HG03139 (cell line): ENCODE measurements at regions not wholly inside any gene's neighbourhood (a gene's known extent, or its start where the extent isn't known, plus 50 kb on each side); places are given as distances from the start of the nearest gene placed in this dataset.
"Not testable (repeated sequence)": the region's sequence is repeated elsewhere in the genome, so short reads cannot be mapped to it uniquely, and the experiment has no call there.

Source experiments
- ATAC-seq: cut with Tn5 transposase; IDR thresholded peaks from one replicate; pipeline ENCODE4 v1.9.1; 2021; ENCODE audit not compliant: unreplicated experiment

DNA sequence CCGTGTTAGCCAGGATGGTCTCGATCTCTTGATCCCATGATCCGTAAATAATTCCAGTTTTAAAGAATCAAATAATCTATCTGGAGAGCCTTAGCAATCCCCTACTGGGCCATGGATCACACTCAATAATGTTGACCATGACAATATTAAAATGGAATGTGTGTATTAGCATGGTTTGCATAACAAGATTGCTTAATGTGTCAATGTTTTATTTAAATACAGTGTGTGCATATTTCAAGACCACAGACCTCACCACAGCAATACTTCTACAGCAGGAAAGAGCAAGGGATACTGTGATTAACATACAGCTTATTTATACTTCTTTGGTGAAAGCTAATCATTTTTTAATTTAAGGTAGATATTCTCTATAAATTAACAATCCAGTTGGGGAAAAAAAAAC is 470.4 kb downstream of the TFAP2B start:
- ATAC-seq: no peak

DNA sequence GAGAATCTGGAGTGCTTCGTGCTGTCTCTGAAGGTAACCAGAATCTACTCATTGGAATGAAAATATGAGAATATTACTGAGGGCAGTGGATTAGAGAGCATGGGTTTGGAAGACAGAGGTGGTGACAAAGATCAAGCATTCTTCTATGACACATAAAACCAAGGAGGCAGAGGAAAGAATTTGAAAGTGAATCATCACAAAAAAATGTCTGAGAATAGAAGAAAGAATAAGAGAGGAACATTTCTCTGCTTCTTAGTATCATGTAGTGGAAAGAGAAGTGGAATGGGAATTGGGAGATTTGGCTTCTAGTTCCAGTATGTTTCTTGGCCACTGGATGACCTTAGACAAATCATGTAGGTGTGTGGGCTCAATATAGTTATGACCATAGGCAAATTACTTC is 474.0 kb downstream of the TFAP2B start:
- ATAC-seq: no peak

DNA sequence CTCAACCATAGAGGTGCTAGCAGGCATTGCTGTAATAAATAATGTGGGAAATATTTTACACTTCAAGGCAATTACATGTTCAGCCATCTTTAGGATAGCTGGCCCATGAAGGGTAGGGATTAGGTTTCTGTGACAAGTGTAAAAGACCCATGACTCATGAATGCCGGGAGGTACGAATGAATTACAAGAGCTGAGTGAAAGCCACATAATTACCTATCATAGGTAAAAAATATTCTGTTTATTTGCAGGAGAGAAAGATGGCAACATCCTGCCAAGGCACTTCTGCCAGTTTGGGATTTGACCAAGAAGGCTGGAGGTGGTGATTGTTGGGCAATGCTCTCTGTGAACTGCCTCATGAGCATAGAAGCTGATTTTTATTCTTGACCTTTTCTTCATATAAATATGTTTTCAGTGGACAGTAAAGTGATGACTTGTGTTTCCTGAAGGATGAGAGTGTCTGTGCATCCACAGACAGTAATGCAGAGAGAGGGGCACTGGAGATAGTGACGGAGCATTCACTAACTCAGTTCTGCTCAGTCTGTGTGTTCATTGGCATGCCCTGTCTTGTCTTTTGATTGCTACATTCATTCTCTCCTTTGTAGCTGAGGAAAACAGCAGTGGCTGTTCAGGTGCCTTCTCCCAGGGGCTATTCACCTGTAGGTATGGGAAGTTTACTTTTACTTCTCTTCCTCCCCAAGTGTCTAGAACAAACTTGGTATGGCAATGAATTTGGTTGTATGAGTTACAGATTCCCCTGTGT is 481.1 kb downstream of the TFAP2B start:
- ATAC-seq: no peak

DNA sequence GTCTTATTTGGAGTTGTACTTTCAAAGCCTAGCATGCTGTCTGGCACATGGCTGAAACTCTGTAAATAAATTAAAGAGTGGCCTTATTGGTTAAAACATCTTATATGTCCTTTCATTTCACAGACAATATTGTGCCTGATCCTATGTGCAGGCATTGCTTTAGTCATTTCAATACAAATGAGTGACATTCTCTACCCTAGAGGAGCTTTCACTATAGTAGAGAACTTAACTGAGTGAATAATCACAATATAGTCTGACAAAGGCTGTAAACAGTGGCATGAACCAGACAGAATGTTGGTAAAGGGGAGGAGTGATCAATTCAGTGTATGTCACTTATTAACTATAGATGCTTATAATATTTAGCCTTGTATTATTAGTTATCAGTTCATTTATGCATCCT is 481.8 kb downstream of the TFAP2B start:
- no peak for ATAC-seq

DNA sequence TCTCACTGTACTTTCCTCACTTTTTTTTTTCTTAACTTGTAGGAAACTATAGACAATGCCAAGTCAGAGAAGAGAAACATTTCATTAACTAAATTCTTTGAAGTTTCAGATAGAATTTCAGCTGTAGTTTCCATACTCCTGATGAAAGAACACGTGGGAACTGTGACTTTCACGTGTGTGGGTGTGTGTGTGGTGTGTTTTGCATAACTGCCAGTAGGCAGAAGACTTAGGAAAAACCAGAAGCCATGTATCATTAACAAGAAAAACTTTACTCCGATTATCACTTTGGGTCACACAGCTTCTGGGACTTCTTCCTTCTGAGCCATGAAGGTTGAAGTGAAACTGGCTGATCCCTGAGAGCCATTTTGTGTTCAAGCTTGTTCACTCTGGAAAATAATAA is 483.3 kb downstream of the TFAP2B start:
- peak; percentile 38 for ATAC-seq

DNA sequence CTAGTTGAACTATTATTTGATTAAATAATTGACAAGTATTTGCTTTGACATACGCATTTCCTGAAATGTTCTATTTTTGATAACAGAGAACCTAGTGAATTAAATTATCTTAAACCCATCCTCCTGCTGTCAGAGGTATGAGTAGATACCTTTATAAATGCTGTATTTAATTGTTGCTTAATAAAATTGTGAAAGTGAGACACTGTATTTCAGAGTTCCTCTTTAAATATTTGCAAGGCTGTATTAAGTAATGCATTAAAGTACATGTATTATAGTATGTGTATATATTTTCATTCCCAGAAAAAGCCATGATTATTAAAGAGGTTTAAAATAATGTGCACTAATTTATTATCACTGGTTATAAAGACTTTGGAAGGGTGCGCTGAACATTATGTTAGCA is 483.8 kb downstream of the TFAP2B start:
- no peak for ATAC-seq

DNA sequence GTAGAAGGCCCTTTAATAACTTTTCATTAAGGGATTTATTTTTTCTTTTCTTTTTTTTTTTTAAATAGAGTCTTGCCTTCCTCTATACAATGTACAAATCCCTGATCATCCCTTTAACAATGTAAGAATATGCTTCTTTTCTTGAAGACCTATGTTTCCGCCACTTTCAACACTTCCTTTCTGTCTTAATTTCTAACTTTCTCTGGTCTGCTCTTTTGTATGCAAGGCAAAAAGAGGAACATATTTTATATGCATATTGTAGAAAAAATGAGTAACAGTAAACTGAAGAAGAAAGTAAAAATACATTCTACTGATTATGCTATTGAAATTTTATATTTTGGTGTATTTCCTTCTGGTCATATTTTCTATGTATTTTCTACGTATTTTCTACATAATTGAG is 484.7 kb downstream of the TFAP2B start:
- ATAC-seq: no peak

DNA sequence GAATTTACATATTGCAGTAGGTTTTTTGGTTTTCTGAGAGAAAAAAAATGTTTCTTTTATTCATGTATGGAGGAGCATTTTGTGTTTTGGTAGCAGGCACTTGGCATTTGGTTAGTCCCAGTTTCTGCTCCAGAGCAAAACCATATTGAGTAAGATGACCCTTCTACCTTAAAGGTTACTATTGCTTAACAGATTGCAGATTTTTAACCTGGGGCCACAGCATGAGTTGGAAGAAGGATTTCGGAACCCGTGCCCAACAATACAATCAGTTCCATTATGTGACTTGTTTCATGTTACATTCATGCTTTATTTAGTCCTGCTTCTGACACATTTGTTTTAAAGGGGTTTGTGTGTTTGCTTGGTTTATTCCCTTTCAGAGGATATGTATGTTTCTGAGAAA is 496.3 kb downstream of the TFAP2B start:
- no peak for ATAC-seq

DNA sequence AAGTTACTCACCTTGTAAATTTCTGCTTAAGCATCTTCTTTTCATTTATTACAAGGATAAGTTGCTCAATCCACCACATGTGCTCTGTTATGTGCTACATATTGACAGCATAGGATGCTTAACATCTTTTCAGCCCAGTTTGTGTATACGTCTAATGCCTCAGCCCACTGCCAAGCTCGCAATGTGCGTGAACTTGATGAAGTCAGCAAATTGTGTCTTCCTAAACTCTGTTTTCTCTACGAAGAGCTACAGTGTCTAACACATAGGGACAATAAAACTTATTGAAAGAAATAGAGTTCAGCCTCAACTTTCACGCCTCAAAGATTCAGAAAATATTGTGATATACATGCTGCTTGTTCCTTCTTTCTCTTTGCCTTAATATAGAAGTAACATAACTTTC is 500.0 kb downstream of the TFAP2B start:
- ATAC-seq: no peak

DNA sequence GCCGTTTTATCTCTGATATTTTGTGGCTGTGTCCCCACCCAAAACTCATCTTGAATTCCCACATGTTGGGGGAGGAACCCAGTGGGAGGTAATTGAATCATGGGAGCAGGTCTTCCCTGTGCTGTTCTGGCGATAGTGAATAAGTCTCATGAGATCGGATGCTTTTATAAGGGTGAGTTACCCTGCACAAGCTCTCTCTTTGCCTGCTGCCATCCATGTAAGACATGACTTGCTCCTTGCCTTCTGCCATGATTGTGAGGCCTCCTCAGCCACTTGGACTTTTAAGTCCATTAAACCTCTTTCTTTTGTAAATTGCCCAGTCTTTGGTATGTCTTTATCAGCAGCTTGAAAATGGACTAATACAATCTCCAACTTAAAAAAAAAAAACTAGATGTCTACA is 502.8 kb downstream of the TFAP2B start:
- not testable (repeated sequence) for ATAC-seq

DNA sequence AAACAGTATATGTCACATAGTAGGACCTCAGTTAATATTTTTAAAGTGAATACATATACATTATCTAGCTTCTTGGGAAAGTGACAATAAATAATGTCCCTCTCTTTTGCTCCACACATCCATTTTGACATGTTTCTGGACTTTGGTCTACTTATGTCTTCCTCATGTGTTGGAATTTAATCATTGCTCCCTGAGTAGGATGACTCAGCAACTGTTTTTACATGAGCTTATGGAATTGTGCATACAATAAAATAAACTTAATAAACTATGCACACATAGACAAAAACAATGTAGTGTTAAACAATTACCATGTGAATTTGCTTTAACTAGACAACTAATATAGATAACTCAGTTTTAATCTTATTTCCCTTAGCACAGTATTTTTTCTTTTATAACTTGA is 503.8 kb downstream of the TFAP2B start:
- ATAC-seq: no peak

DNA sequence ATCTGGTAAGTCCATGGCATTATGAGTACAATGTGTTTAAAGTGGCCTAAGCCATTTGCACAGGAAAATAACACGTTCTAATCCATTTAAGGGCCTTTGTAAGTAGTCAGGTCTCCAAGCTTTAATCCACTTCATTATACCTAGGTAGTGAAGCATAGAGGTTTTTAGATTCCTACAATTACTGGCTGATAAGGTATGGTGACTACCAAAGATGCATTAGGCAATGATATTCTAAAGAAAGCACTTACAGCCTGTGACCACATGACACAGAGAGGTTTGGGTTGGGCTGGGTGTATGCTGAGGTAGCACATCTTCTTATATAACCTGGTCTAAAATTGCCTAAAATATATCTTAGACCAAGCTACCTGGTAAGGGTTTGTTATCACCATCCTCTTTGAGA is 504.4 kb downstream of the TFAP2B start:
- no peak for ATAC-seq

DNA sequence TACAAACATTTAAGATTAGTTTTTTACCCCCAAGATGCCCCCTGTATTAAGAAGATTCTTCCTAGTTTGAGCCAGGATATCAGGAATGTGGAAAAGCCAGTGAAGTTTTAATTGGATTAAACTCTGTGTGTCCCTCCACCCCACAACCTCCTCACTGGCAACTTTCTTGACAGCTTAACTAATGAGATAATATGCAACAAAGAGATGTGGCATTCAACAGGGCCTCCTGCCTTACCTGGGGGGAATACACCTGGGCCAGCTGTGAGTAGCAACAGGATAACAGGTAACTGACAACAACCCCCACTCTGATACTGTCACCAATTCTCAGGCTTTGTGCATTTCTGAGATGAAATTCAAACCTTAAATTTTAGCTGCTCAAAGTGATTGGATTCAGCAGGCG is 512.3 kb downstream of the TFAP2B start:
- no peak for ATAC-seq

DNA sequence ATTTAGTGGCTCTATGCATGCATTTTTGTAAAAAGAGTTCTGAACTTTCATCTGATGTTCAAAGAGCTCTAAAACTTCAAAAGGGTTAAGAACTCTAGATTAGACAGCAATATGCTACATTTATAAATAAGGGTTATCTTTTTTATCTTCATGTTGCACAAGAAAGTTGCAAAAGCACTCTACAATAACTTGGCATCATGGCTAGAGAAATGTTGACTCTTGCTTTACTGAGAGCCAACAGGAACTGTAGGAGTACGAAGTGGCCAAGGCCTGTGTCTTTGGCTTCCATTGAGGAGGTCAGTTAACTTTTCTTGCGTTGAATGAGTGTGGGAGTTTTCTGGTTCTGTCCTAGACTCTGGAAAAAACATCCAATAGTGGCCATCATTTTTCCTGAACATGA is 516.9 kb downstream of the TFAP2B start:
- no peak for ATAC-seq

DNA sequence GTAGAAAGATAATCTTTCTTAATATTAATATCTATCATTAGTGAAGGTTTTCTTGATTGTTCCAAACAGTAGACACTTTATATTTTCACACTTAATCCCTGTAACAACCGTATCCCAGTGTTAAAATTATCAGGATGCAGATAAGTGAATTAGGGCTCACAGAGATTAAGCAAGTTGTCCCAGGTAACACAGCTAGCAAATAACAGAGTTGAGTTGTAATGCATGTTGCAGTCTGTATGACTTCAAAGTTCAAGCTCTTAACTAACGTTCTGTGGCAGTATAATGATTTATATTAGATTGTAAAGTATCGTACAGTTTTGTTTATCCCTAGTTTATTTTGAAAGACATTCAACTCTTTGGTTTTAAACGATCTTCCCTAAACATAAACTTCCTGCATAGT is 517.5 kb downstream of the TFAP2B start:
- ATAC-seq: no peak

DNA sequence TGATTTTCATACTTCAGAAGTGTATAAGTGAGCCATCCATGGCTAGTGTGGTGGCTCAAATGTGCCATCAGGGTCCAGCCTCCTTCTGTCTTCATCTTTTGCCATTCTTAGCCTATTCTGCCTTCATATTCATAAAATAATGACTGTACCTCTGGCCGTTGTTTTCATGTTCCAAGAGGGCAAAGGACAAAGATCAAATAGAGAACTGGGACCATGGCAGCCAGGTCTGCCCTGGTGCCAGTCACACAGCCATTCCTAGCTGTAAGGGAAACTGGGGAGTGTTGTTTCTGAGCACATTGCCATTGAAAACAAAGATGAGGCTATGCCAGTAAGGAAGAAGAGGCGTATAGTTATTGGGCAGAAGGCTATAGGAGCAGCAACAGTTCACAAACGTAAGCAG is 518.6 kb downstream of the TFAP2B start:
- ATAC-seq: no peak

DNA sequence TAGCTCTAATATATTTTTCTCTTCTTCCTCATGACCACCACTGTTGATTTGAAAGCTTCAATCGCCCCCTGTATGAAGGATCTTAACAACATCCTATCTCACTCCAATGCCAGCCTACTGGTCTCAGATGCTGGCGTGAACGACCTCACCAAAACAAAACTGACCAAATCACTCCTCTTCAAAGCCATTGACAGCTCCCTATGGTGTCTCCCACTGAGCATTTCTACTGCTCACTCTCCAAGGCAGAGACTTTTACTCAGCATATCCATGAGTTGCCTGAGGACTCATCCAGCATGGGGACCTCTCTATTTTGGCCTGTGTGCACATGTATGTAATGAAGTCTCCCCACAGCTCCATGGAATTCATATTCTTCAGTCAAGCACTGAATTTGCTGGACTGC is 520.4 kb downstream of the TFAP2B start:
- no peak for ATAC-seq

DNA sequence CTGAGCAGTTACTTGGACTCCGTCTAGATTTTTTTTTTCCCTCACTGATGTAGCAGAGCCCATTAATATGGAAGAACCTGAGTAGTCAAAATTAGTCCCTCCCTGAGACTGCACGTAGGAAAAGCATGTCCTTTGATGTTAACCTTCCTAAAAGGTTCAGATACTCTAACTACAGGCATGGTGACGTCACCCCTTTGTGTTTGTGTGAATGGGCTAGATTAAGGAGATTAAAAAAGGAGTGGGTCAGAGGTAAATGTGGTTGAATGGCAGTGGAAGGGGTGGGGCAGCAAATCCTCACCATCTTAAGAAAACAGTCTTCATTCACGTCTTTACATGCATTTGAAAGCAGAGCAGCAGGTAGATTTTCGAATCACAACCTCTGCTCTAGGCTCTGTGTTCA is 521.1 kb downstream of the TFAP2B start:
- no peak for ATAC-seq

DNA sequence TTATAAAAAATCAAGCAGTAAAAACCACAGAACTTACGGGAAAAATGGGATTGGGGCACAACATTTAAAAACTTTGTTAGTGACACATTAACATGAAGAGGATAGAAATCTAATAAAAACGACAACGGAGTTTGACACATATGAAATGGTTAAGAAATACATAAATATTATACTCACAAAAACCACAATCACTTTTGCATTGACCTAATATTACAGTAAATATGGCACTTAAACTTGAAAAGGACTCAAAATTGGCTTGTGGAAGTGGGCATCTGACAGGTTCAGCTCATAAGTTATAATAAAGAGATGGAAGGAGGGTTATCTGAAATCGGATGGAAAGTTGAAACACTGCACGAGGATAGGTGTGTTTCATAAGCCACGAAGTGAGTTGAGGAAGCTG is 523.7 kb downstream of the TFAP2B start:
- no peak for ATAC-seq

DNA sequence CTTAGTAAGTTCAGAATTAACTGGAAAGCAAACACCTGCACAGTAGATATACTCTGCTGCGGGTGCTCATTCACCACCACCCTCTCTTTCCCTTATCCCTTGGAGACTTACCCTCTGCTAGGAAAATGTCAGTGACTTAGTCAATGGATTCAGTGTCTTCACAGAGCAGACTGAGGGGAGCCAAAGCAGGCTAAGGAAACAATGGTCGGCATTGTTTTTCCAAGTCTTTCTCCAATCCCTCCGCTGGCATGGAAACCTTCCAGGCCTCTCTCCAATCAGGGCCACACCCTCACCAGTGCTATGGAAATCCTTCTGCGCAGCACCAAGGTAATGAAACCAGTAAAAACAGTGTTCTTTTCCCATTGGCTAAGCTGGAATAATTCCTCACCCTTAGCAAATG is 531.2 kb downstream of the TFAP2B start:
- no peak for ATAC-seq

DNA sequence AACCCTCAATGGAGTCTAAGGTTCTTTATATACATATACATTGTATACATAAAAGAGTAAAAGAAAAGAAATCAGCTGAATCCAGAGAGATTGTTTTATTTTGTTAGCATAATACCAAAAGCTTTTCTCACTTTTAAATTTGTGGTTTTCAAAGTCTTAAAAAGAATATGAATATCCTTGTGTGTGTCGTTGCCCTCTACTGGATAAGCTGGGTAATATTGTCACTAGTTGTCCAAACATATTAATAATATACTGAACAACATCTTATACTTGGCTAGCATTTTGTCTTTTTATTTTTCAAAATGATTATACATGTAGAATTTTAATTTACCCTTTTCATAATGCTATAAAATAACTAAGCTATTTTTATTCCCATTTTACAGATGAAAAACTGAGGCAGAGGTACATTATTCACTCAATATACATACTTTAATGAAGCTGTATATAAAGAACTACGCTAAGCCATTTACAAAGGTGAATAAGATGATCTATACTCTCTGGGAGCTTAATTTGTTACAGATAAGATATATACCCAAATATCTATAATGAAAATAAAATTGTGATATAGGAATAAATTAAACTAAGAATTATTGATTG is 531.7 kb downstream of the TFAP2B start:
- no peak for ATAC-seq

DNA sequence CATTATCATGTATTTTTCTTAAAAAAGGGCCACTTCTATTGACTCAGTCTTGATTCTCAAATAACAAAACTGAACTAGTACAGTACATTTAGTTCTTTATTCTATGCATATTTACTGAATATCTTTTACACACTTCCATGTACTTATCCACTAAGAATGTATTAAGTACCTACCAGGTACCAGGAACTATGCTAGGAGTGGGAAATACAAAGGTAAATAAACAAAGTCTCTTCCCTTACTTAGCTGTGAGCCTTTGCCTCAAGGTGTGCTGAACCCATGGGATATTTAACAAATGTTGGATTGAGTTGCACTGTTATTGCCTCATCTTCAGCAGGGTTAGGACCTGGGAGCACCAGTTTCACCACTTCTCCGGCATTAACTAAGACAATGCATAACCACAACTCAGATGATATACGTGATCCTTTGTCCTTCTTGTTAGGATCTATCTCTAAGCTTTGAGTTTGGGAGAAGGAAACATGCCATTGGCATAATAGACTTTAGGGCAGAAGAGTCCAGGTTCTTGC is 533.9 kb downstream of the TFAP2B start:
- no peak for ATAC-seq

DNA sequence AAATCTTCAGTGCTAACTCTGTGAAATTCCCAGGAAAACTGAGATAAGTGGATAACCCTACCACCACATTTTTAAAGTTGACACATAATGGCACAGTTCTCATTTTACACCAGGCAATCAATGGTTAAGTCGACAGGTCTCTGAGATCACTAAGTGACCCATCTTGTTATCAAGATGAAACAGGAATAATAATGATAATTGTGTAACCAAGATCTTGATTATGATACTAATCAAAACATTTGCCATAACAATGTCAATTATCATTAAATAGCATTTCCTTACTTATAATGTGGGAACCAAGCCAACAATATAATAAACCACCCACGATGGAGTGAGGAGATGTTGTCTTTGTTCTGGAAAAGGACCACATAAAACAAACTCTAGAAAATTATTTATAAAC is 541.6 kb downstream of the TFAP2B start:
- ATAC-seq: no peak
